NB4 (cell line): ENCODE measurements at regions not wholly inside any gene's neighbourhood (a gene's known extent, or its start where the extent isn't known, plus 50 kb on each side); places are given as distances from the start of the nearest gene placed in this dataset.

Experiments
- POLR2A ChIP-seq: IDR thresholded peaks from 2 replicates; pipeline ENCODE4 v1.6.1; 2011; ENCODE audit warnings: mild to moderate bottlenecking; ENCODE audit not compliant: insufficient read length; ENCODE audit errors: extremely low read depth
- TF ChIP-seq, protein P1 (sequence below): IDR thresholded peaks from one replicate; pipeline ENCODE4 v1.5.1; 2012; ENCODE audit warnings: low read depth, low read length

DNA sequence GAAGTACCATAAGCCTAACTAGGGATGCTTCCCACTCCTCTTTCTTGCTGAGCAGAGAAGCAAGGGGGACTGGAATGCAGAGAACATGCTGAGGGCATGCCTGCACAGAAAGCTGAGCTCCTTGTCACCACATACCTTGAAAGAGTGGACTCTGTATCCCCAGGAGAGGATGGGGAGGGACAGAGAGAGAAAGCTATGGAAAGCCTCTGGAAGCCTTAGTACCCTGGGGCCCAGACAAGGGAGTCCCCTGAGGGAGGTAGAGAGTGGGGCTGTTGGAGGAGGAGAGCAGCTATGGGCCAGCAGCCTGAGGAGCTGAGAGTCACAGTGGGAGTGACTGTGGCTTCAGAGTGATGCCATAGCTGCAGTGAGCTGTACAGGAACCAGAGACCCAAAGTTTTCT, 77.9 kb downstream of the RTL9 start:
- TF ChIP-seq, protein P1, sequence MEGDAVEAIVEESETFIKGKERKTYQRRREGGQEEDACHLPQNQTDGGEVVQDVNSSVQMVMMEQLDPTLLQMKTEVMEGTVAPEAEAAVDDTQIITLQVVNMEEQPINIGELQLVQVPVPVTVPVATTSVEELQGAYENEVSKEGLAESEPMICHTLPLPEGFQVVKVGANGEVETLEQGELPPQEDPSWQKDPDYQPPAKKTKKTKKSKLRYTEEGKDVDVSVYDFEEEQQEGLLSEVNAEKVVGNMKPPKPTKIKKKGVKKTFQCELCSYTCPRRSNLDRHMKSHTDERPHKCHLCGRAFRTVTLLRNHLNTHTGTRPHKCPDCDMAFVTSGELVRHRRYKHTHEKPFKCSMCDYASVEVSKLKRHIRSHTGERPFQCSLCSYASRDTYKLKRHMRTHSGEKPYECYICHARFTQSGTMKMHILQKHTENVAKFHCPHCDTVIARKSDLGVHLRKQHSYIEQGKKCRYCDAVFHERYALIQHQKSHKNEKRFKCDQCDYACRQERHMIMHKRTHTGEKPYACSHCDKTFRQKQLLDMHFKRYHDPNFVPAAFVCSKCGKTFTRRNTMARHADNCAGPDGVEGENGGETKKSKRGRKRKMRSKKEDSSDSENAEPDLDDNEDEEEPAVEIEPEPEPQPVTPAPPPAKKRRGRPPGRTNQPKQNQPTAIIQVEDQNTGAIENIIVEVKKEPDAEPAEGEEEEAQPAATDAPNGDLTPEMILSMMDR: no peak
- TF ChIP-seq POLR2A: no peak
